ENCODE measurements at regions not wholly inside any gene's neighbourhood (a gene's known extent, or its start where the extent isn't known, plus 50 kb on each side); places are given as distances from the start of the nearest gene placed in this dataset.

GRCh38 chr11:70696076-70696475 is 297.7 kb downstream of the CTTN start (continued):
- TF ChIP-seq ZNF462 (CRISPR knock-in tag; IDR thresholded peaks at IDR 0.05): no peak

- no peak overlapping the region for H3K27ac Mint-ChIP-seq
- H3K27me3 ChIP-seq (ENCODE audit: insufficient read depth): no peaks in the 10 kb centered on the region
- H3K4me1 Mint-ChIP-seq: peaks cover 21% of the 10 kb centered on the region
- no peak overlapping the region for H3K4me2 ChIP-seq
- no peaks in the 10 kb centered on the region for H4K20me1 ChIP-seq (replicated peaks; ENCODE audit: insufficient read depth)
- no peaks in the 10 kb centered on the region; the same call in 2 of the 3 replicates for H3K9me3 Mint-ChIP-seq
- ATAC-seq: no peak
- H3K4me1 ChIP-seq (ENCODE audit: insufficient read depth): no peaks in the 10 kb centered on the region; the same call in 1 of the 2 replicates
- H3K27ac ChIP-seq (ENCODE audit: low read depth): no peak overlapping the region
- H3K9me2 ChIP-seq (ENCODE audit: insufficient read depth): peaks cover 5% of the 10 kb centered on the region; the same call in 1 of the 2 replicates
- H3K4me3 Mint-ChIP-seq: no peak overlapping the region
- H3K27me3 Mint-ChIP-seq (ENCODE audit: insufficient read depth, low read depth, poor library complexity): peaks cover 4% of the 10 kb centered on the region
- H2AFZ ChIP-seq: no peak overlapping the region
- no peak overlapping the region for H3K4me3 ChIP-seq
- H3F3A ChIP-seq (replicated peaks; ENCODE audit: low read depth): no peaks in the 10 kb centered on the region
- no peaks in the 10 kb centered on the region for H3K79me2 ChIP-seq (replicated peaks; ENCODE audit: insufficient read depth)
- peaks cover 11% of the 10 kb centered on the region for H3K36me3 Mint-ChIP-seq (ENCODE audit: low read depth)
- no peak for DNase-seq (ENCODE audit: low spot score)
- no peaks in the 10 kb centered on the region for H3K36me3 ChIP-seq (ENCODE audit: insufficient read depth)
- TF ChIP-seq STAT1 (IDR thresholded peaks at IDR 0.05; ENCODE audit: unreplicated experiment) (no peak), ZNF331 (CRISPR knock-in tag; IDR thresholded peaks at IDR 0.05; ENCODE audit: low read depth) (no peak), ZNF462 (CRISPR knock-in tag; IDR thresholded peaks at IDR 0.05) (no peak), CREB1 (CRISPR knock-in tag; IDR thresholded peaks at IDR 0.05; ENCODE audit: low read depth) (no peak), EZH2 (IDR thresholded peaks at IDR 0.05; ENCODE audit: low read depth, unreplicated experiment) (no peak), ETS1 (IDR thresholded peaks at IDR 0.05) (no peak)
Measured at GRCh38 chr11:70696564-70696963, 298.2 kb downstream of the CTTN start.

Data from GM23338 (cell line).